SK-N-SH treated with all-trans-retinoic acid at 6 μM for 48 hours (cell line): ENCODE measurements at regions not wholly inside any gene's neighbourhood (a gene's known extent, or its start where the extent isn't known, plus 50 kb on each side); places are given as distances from the start of the nearest gene placed in this dataset.

Experiments used
- CSRNP3 ChIP-seq: fragments of 250-450 bp; sonication (Bioruptor Pico); IDR thresholded peaks from 2 replicates; pipeline ENCODE4 v1.5.1; 2021; ENCODE audit warnings: mild to moderate bottlenecking, moderate library complexity
- OSR1 ChIP-seq: fragments of 250-450 bp; sonication (Bioruptor Pico); IDR thresholded peaks from 2 replicates; pipeline ENCODE4 v1.8.0; 2022; ENCODE audit warnings: moderate library complexity, mild to moderate bottlenecking, inconsistent platforms
- PATZ1 ChIP-seq: fragments of 250-450 bp; sonication (Bioruptor Pico); IDR thresholded peaks from 2 replicates; pipeline ENCODE4 v1.8.0; 2020; ENCODE audit warnings: mild to moderate bottlenecking, moderate library complexity, borderline replicate concordance
- SNAI2 ChIP-seq: fragments of 250-450 bp; sonication (Bioruptor Pico); IDR thresholded peaks from 2 replicates; pipeline ENCODE4 v1.5.0; 2020; ENCODE audit warnings: mild to moderate bottlenecking, moderate library complexity

- no peak for TF ChIP-seq PATZ1 (CRISPR knock-in tag)
- no peak for TF ChIP-seq OSR1
- TF ChIP-seq SNAI2 (CRISPR knock-in tag) = no peak
- no peak for TF ChIP-seq CSRNP3 (CRISPR knock-in tag)
Observed at GRCh38 chrX:139204571-139204897, 326.0 kb upstream of the F9 start.
